Heart left ventricle (tissue), 16 donors: ENCODE measurements at regions not wholly inside any gene's neighbourhood (a gene's known extent, or its start where the extent isn't known, plus 50 kb on each side); places are given as distances from the start of the nearest gene placed in this dataset.

Source experiments
- ATAC-seq, 4 donors: fragments of 200-7000 bp; cut with Tn5 transposase; one replicate each; pipeline ENCODE4 v1.9.1; 2020 to 2022; ENCODE audit warnings: moderate library complexity in 4 of 4, mild to moderate bottlenecking in 3 of 4, moderate number of reproducible peaks in 1 of 4
- DNase-seq, 5 donors: peaks; one replicate each; pipeline ENCODE4 v3.0.0-alpha.2; 2020
- H3K27ac ChIP-seq, 12 donors: fragments of 200-600 bp; sonication (generic) in 4 of 12; one replicate each; pipeline versions ENCODE4 v1.5.0 to v1.8.0; 2016 to 2022; ENCODE audit warnings: mild to moderate bottlenecking in 2 of 12
- H3K27me3 ChIP-seq, 9 donors: fragments of 200-600 bp; sonication (generic) in 2 of 9; one replicate each; pipeline versions ENCODE4 v1.5.1 to v1.8.0; 2016 to 2022; ENCODE audit warnings: mild to moderate bottlenecking in 3 of 9
- H3K36me3 ChIP-seq, 9 donors: fragments of 200-600 bp; sonication (generic) in 2 of 9; one replicate each; pipeline versions ENCODE4 v1.5.0 to v1.8.0; 2018 to 2022; ENCODE audit warnings: mild to moderate bottlenecking in 2 of 9
- H3K4me1 ChIP-seq, 12 donors: fragments of 200-600 bp; sonication (generic) in 4 of 12; one replicate each; pipeline versions ENCODE4 v1.5.0 to v1.8.0; 2016 to 2022; ENCODE audit warnings: mild to moderate bottlenecking in 3 of 12
- H3K4me3 ChIP-seq, 12 donors: fragments of 200-600 bp; sonication (generic) in 4 of 12; one replicate each; pipeline versions ENCODE4 v1.5.0 to v1.8.0; 2017 to 2022; ENCODE audit warnings: mild to moderate bottlenecking in 9 of 12, moderate library complexity in 4 of 12
- H3K9me3 ChIP-seq, 12 donors: fragments of 200-600 bp; sonication (generic) in 4 of 12; one replicate each; pipeline versions ENCODE4 v1.5.0 to v1.8.0; 2016 to 2022; ENCODE audit warnings: mild to moderate bottlenecking in 1 of 12
- POLR2A ChIP-seq, 2 donors: fragments of 450-650 bp; IDR thresholded peaks; one replicate each; pipeline ENCODE4 v1.6.1; 2017; ENCODE audit warnings: antibody characterized with exemption in 2 of 2, mild to moderate bottlenecking in 2 of 2, moderate library complexity in 2 of 2
- WGBS, 4 donors: extraction: QIAGEN DNeasy Blood & Tissue Kit in 2 of 4; methylation state at CpG; one replicate each; pipeline versions ENCODE4 v1.1.5 to v1.1.7; 2013 to 2018; 5-methylcytosine and 5-hydroxymethylcytosine counted together
- intact Hi-C, 10 donors: fragments of 100-400 bp; cut with DNase I; formaldehyde crosslinking; loops; one replicate each; pipeline versions ENCODE4 v1.11.1 to v1.14.2; 2022
- TF ChIP-seq, protein P1 (sequence below), 12 donors: fragments of 200-600 bp; sonication (generic) in 4 of 12; IDR thresholded peaks; one replicate each; pipeline versions ENCODE4 v1.5.0 to v1.8.0; 2018 to 2022; ENCODE audit warnings: antibody characterized with exemption in 12 of 12, mild to moderate bottlenecking in 5 of 12
- donor health status: ischemic (EF 13 %, LVEDD 7.1; RV severe dilation, severe dysfunction).
- donor health status: healthy with polysubstance abuse.
- donor health status: DM: no; HTN: yes; CAD: no.
- donor health status: DM: no; HTN: no; CAD: no.
- donor health status: ischemic (EF 25% LVEDD 6.9; RV normal size, moderate dysfunction).
- donor health status: ischemic (EF 25% LVEDD 5.7; RV mildly dilated, moderate dysfunction).
- donor health status: healthy.
- donor health status: DM: yes; HTN: yes; CAD: no.
- donor health status: ischemic (EF 35%, LVEDD 5.7; RV mildly dilated, moderate dysfunction).
- donor health status: nonischemic (EF 11% LVEDD 7.7; RV severe dilation, severe dysfunction).
- donor health status: DM: yes; HTN: yes; CAD: no.
- donor health status: PGD.
- donor health status: ischemic (EF 29% LVEDD 5.4; RV normal size, mild dysfunction).
- donor health status: nonischemic (EF 23%, LVEDD 6.1; RV moderate dilation, normal function).

DNA sequence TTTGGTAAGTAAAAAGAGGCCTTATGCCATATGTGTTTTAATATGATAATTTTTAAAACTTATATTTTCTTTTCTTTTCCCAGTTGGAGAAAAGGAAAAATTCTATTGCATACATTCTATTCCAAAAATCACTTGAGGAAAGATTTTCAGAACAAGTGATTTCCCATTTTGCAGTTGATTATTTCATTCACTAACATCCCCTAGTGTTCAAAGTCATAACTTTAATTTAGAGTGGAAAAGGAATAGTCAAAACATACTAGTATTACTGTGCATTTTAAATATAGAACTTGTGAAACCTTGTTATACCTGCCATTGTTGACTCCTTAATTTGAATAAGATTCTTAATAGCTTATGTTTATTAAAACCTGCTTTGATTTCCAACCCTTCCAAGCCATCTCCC, 1157.6 kb upstream of the ADGRL4 start:
- no peaks in the 10 kb centered on the region for H3K36me3 ChIP-seq
- ATAC-seq, result no peak
- intact Hi-C loops, result no loop called here

GRCh38 chr1:80163686-80164085, 1157.2 kb upstream of the ADGRL4 start:
- no peak for DNase-seq
- Histone ChIP-seq H3K9me3 (no peaks in the 10 kb centered on the region), H3K4me3 (no peak overlapping the region), H3K36me3 (no peaks in the 10 kb centered on the region), H3K27me3 (no peaks in the 10 kb centered on the region), H3K4me1 (no peaks in the 10 kb centered on the region), H3K27ac (no peak overlapping the region)
- intact Hi-C loops, result no loop called here
- no peak for ATAC-seq
- TF ChIP-seq POLR2A (IDR thresholded peaks at IDR 0.05), result no peak
- TF ChIP-seq, protein P1, sequence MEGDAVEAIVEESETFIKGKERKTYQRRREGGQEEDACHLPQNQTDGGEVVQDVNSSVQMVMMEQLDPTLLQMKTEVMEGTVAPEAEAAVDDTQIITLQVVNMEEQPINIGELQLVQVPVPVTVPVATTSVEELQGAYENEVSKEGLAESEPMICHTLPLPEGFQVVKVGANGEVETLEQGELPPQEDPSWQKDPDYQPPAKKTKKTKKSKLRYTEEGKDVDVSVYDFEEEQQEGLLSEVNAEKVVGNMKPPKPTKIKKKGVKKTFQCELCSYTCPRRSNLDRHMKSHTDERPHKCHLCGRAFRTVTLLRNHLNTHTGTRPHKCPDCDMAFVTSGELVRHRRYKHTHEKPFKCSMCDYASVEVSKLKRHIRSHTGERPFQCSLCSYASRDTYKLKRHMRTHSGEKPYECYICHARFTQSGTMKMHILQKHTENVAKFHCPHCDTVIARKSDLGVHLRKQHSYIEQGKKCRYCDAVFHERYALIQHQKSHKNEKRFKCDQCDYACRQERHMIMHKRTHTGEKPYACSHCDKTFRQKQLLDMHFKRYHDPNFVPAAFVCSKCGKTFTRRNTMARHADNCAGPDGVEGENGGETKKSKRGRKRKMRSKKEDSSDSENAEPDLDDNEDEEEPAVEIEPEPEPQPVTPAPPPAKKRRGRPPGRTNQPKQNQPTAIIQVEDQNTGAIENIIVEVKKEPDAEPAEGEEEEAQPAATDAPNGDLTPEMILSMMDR (IDR thresholded peaks at IDR 0.05), result no peak
- WGBS, 4 donors, result 89 to 93% (median 92%) methylated on average over 6 of the region's 6 CpGs

More for the DNA sequence above, 1157.6 kb upstream of the ADGRL4 start:
- Histone ChIP-seq H3K27ac (no peak overlapping the region), H3K4me3 (no peak overlapping the region), H3K9me3 (no peaks in the 10 kb centered on the region), H3K4me1 (no peaks in the 10 kb centered on the region), H3K27me3 (no peaks in the 10 kb centered on the region)
- no peak for DNase-seq
- TF ChIP-seq, protein P1 (IDR thresholded peaks at IDR 0.05), result no peak
- no peak for TF ChIP-seq POLR2A (IDR thresholded peaks at IDR 0.05)

GRCh38 chr1:80158771-80159170, 1152.2 kb upstream of the ADGRL4 start:
- intact Hi-C loops, result no loop called here
- 74 to 83% (median 79%) methylated on average over 2 of the region's 2 CpGs for WGBS, 4 donors
- Histone ChIP-seq H3K4me3 (no peak overlapping the region), H3K36me3 (no peaks in the 10 kb centered on the region), H3K4me1 (no peaks in the 10 kb centered on the region), H3K27me3 (no peaks in the 10 kb centered on the region), H3K9me3 (no peaks in the 10 kb centered on the region), H3K27ac (no peak overlapping the region)
- DNase-seq (no peak), ATAC-seq (no peak)
- TF ChIP-seq, protein P1 (IDR thresholded peaks at IDR 0.05), result no peak
- no peak for TF ChIP-seq POLR2A (IDR thresholded peaks at IDR 0.05)

GRCh38 chr1:80158266-80158665, 1151.7 kb upstream of the ADGRL4 start:
- Histone ChIP-seq H3K4me1 (no peaks in the 10 kb centered on the region), H3K9me3 (no peaks in the 10 kb centered on the region), H3K4me3 (no peak overlapping the region), H3K27me3 (no peaks in the 10 kb centered on the region), H3K27ac (no peak overlapping the region), H3K36me3 (no peaks in the 10 kb centered on the region)
- TF ChIP-seq, protein P1 (IDR thresholded peaks at IDR 0.05), result no peak
- TF ChIP-seq POLR2A (IDR thresholded peaks at IDR 0.05), result no peak
- intact Hi-C loops, result no loop called here
- no peak for DNase-seq
- 82 to 89% (median 85%) methylated on average over 4 of the region's 4 CpGs for WGBS, 4 donors
- ATAC-seq, result no peak
